ENCODE measurements at regions not wholly inside any gene's neighbourhood (a gene's known extent, or its start where the extent isn't known, plus 50 kb on each side); places are given as distances from the start of the nearest gene placed in this dataset.
"Not testable (repeated sequence)": the region's sequence is repeated elsewhere in the genome, so short reads cannot be mapped to it uniquely, and the experiment has no call there.

GRCh38 chr13:104632736-104633135, 1566.5 kb upstream of the SLC10A2 start:
- Histone ChIP-seq H3K36me3 (ENCODE audit: low read depth, missing control alignments) (no peaks in the 10 kb centered on the region), H3K4me1 (no peaks in the 10 kb centered on the region), H3K27me3 (no peaks in the 10 kb centered on the region), H3K4me3 (no peak overlapping the region), H3K9me3 (no peaks in the 10 kb centered on the region), H3K27ac (no peak overlapping the region)
- WGBS, 2 donors = 64 to 83% methylated on average over 1 of the region's 1 CpG
- intact Hi-C loops (cut with DNase I; ENCODE audit: low total_unique reads) = no loop called here
- no peak for TF ChIP-seq POLR2A (IDR thresholded peaks at IDR 0.05)
- TF ChIP-seq, protein P1, sequence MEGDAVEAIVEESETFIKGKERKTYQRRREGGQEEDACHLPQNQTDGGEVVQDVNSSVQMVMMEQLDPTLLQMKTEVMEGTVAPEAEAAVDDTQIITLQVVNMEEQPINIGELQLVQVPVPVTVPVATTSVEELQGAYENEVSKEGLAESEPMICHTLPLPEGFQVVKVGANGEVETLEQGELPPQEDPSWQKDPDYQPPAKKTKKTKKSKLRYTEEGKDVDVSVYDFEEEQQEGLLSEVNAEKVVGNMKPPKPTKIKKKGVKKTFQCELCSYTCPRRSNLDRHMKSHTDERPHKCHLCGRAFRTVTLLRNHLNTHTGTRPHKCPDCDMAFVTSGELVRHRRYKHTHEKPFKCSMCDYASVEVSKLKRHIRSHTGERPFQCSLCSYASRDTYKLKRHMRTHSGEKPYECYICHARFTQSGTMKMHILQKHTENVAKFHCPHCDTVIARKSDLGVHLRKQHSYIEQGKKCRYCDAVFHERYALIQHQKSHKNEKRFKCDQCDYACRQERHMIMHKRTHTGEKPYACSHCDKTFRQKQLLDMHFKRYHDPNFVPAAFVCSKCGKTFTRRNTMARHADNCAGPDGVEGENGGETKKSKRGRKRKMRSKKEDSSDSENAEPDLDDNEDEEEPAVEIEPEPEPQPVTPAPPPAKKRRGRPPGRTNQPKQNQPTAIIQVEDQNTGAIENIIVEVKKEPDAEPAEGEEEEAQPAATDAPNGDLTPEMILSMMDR (IDR thresholded peaks at IDR 0.05) = no peak
- DNase-seq = no peak

DNA sequence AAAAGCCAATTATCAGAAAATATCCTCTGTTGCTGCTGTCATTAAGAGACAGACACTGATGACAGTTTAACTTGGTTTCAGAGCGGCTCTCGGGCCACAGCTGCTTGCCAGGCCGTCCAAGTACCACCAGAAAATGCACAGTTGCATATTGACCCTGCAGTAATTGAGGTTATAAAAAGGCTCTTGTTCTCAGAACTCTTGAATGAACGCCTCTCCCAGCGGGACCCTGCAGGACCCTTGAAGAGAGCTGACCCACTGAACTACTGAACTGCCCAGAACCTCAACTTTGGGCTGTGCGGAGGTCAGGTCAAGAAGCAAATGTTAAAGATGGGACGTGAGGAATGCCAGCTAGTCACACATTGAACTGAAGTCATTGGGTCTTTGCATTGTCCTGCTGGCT, 1559.0 kb upstream of the SLC10A2 start:
- no peaks in the 10 kb centered on the region for H3K4me1 ChIP-seq
- H3K36me3 ChIP-seq (ENCODE audit: low read depth, missing control alignments) = no peaks in the 10 kb centered on the region
- WGBS, 2 donors = 74 to 78% methylated on average over 7 of the region's 7 CpGs
- intact Hi-C loops (cut with DNase I; ENCODE audit: low total_unique reads) = no loop called here
- no peak overlapping the region for H3K4me3 ChIP-seq
- no peaks in the 10 kb centered on the region for H3K27me3 ChIP-seq
- no peak overlapping the region for H3K27ac ChIP-seq
- TF ChIP-seq POLR2A (IDR thresholded peaks at IDR 0.05) = no peak
- TF ChIP-seq, protein P1 (IDR thresholded peaks at IDR 0.05) = no peak
- no peak for DNase-seq
- H3K9me3 ChIP-seq = no peaks in the 10 kb centered on the region

DNA sequence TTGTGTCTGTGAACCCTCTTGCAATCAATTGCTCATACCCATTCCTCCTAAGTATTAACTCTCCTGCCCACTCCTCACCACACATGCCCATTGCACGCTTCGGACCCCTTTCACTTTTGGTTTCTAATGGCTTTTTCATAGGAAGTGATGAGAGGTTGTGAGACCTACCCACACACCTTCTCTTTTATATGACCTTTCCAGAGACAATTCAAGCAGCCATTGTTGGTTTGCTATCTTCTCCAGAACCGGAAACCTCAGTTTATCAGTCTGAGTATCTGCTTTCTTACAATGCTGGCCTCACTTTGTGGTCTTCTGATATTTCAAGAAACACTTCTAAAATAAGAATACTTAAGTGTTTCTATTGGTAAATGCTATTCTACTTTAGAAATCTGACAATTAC, 1550.8 kb upstream of the SLC10A2 start:
- H3K9me3 ChIP-seq = no peaks in the 10 kb centered on the region
- 89 to 91% methylated on average over 3 of the region's 3 CpGs for WGBS, 2 donors
- intact Hi-C loops (cut with DNase I; ENCODE audit: low total_unique reads) = no loop called here

DNA sequence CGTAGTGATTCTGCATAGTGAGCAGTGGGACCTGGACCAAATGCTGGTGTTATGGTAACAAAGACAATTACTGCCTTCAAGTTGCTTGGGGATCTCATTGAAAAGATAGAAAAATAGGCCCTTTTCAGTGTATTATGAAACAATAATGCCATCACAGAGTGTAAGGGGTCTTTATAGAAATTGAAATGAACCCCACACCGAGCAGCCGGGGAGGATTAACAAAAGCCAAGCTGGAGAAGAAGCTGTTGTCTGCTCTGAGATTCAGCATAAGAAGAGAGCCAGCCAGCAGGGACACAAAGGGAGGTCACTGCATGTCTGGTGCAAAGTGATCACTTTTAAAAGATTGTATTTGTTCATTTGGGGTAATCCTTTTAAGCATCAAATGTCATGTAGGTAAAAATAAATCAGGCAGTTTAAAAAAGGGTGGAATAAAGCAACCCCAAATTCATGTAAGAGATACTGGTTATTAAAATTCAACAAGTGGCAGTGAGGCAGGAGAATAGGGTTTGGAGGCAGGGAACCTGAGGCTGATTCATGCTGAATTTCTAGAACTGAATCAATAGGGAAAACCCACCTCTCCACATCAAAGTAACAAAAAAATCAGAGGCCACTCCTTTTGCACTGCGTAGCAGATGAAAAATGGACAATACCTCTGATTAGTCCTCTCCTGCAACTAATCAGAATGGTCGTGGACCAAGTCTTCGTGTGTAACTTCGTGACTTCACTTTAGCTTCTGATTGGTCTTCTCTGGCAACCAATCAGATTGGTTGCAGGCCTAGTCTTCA, 1548.3 kb upstream of the SLC10A2 start:
- no peaks in the 10 kb centered on the region for H3K4me1 ChIP-seq
- no peaks in the 10 kb centered on the region for H3K36me3 ChIP-seq (ENCODE audit: low read depth, missing control alignments)
- no peak for DNase-seq
- no peaks in the 10 kb centered on the region for H3K9me3 ChIP-seq
- H3K4me3 ChIP-seq = no peak overlapping the region
- TF ChIP-seq, protein P1 (IDR thresholded peaks at IDR 0.05) = no peak
- TF ChIP-seq POLR2A (IDR thresholded peaks at IDR 0.05) = no peak
- intact Hi-C loops (cut with DNase I; ENCODE audit: low total_unique reads) = no loop called here
- no peak overlapping the region for H3K27ac ChIP-seq
- WGBS, 2 donors = 70 to 77% methylated on average over 7 of the region's 7 CpGs
- no peaks in the 10 kb centered on the region for H3K27me3 ChIP-seq

More for the DNA sequence above, 1550.8 kb upstream of the SLC10A2 start:
- Histone ChIP-seq H3K4me3 (no peak overlapping the region), H3K4me1 (no peaks in the 10 kb centered on the region), H3K27me3 (no peaks in the 10 kb centered on the region), H3K36me3 (ENCODE audit: low read depth, missing control alignments) (no peaks in the 10 kb centered on the region), H3K27ac (no peak overlapping the region)
- DNase-seq = no peak
- TF ChIP-seq, protein P1 (IDR thresholded peaks at IDR 0.05) = no peak
- TF ChIP-seq POLR2A (IDR thresholded peaks at IDR 0.05) = no peak

- Histone ChIP-seq H3K27me3 (no peaks in the 10 kb centered on the region), H3K4me3 (no peak overlapping the region), H3K27ac (no peak overlapping the region), H3K4me1 (no peaks in the 10 kb centered on the region), H3K9me3 (no peaks in the 10 kb centered on the region), H3K36me3 (ENCODE audit: low read depth, missing control alignments) (no peaks in the 10 kb centered on the region)
- DNase-seq = no peak
- TF ChIP-seq POLR2A (IDR thresholded peaks at IDR 0.05) = no peak
- TF ChIP-seq, protein P1 (IDR thresholded peaks at IDR 0.05) = no peak
- 87% methylated on average over 2 of the region's 2 CpGs for WGBS, 2 donors
- intact Hi-C loops (cut with DNase I; ENCODE audit: low total_unique reads) = no loop called here
Observed at GRCh38 chr13:104608331-104608730, 1542.1 kb upstream of the SLC10A2 start.

DNA sequence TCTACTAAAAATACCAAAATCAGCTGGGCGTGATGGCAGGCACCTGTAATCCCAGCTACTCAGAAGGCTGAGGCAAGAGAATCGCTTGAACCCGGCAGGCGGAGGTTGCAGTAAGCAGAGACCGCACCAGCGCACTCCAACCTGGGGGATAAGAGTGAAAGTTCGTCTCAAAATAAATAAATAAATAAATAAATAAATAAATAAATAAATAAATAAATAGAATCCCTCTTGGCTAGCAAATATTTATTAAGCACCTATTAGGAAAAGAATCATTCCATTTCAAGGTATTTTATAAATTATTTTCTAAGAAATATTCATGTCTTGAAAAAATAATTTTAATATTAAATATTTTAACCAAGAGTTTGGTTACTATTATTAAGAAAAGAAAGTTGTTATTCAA, 1539.2 kb upstream of the SLC10A2 start:
- DNase-seq; intact Hi-C loops (cut with DNase I; ENCODE audit: low total_unique reads): not testable (repeated sequence)

More for the DNA sequence above, 1539.2 kb upstream of the SLC10A2 start:
- not testable (repeated sequence) for H3K9me3 ChIP-seq; H3K27ac ChIP-seq; H3K4me3 ChIP-seq; H3K36me3 ChIP-seq (ENCODE audit: low read depth, missing control alignments); H3K4me1 ChIP-seq; H3K27me3 ChIP-seq
- 77 to 81% methylated on average over 7 of the region's 7 CpGs for WGBS, 2 donors
